ENCODE measurements at regions not wholly inside any gene's neighbourhood (a gene's known extent, or its start where the extent isn't known, plus 50 kb on each side); places are given as distances from the start of the nearest gene placed in this dataset.

GRCh38 chr18:41038071-41038470 lies 917.0 kb upstream of the PIK3C3 start:
- TF ChIP-seq ZNF274 (IDR thresholded peaks at IDR 0.05; ENCODE audit: low read depth, low read length), result no peak
- no peak for TF ChIP-seq YY1 (IDR thresholded peaks at IDR 0.05; ENCODE audit: insufficient read depth, insufficient read length)

Measured in NT2/D1 (cell line).